ENCODE measurements at regions not wholly inside any gene's neighbourhood (a gene's known extent, or its start where the extent isn't known, plus 50 kb on each side); places are given as distances from the start of the nearest gene placed in this dataset.

DNA sequence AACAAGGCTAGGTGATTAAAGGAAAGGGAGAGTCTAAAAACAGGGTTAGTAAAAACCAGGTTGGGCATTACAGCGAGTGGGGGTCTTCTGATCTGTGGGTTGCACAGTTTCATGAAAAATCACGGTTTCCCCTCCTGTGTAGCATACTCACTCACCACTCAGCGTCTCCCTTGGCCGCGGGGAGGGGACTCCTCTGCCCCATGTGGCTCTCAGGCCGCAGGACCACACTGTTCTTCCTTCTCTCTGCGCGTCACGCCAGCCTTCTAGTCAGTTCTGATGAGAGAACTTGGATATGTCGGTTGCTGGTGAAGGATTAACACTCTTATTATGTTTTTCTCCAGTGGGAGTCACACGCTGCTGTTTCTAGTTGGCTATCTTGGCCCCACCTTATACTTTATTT lies 254.6 kb upstream of the LRRC7 start:
- TF ChIP-seq CTCF (IDR thresholded peaks at IDR 0.05; ENCODE audit: low read length) (no peak), EZH2 (IDR thresholded peaks at IDR 0.05; ENCODE audit: borderline replicate concordance, low read length) (no peak)
